ENCODE measurements at regions not wholly inside any gene's neighbourhood (a gene's known extent, or its start where the extent isn't known, plus 50 kb on each side); places are given as distances from the start of the nearest gene placed in this dataset.

DNA sequence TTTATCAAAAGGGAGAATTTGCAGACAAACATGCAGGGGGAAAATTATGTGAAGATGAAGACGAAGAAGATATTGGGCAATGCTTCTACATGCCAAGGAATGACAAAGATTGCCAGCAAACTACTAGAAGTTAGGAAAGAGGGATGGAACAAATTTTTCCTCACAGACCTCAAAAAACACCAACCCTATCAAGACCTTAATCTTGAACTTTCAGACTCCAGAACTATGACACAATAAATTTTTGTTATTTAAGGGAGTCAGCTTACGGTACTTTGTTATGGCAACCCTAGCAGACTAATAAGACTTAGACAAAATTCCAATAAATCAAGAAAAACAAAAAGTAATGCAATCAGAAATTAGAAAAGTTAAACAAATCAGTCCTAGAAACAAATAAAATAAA lies 280.0 kb upstream of the GNAI1 start:
- no peak for DNase-seq (ENCODE audit: low read depth)
- TF ChIP-seq, protein P1, sequence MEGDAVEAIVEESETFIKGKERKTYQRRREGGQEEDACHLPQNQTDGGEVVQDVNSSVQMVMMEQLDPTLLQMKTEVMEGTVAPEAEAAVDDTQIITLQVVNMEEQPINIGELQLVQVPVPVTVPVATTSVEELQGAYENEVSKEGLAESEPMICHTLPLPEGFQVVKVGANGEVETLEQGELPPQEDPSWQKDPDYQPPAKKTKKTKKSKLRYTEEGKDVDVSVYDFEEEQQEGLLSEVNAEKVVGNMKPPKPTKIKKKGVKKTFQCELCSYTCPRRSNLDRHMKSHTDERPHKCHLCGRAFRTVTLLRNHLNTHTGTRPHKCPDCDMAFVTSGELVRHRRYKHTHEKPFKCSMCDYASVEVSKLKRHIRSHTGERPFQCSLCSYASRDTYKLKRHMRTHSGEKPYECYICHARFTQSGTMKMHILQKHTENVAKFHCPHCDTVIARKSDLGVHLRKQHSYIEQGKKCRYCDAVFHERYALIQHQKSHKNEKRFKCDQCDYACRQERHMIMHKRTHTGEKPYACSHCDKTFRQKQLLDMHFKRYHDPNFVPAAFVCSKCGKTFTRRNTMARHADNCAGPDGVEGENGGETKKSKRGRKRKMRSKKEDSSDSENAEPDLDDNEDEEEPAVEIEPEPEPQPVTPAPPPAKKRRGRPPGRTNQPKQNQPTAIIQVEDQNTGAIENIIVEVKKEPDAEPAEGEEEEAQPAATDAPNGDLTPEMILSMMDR (conservative IDR thresholded peaks at IDR 0.05; ENCODE audit: low read depth, low read length): no peak
- no peak overlapping the region for H3K4me3 ChIP-seq (ENCODE audit: low read depth, low read length)

DNA sequence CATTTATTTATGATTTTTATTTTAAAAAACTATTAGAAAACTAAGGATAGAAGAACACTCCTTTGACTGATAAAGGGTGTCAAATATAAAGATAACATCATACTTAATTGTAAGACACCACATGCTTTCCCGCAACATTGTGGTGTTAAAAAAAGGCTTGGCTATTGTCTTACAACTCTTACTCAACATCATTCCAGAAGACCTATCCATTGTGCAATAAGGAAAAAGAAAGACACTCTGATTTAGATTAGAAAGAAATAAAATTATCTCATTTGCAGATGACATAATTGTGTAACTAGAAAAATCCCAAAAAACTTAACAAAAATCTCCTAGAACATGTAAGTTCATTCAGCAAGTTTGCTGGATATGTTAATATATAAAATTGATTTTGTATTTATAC lies 296.7 kb upstream of the GNAI1 start:
- no peak overlapping the region for H3K4me3 ChIP-seq (ENCODE audit: low read depth, low read length)
- no peak for DNase-seq (ENCODE audit: low read depth)
- TF ChIP-seq, protein P1 (conservative IDR thresholded peaks at IDR 0.05; ENCODE audit: low read depth, low read length): no peak

DNA sequence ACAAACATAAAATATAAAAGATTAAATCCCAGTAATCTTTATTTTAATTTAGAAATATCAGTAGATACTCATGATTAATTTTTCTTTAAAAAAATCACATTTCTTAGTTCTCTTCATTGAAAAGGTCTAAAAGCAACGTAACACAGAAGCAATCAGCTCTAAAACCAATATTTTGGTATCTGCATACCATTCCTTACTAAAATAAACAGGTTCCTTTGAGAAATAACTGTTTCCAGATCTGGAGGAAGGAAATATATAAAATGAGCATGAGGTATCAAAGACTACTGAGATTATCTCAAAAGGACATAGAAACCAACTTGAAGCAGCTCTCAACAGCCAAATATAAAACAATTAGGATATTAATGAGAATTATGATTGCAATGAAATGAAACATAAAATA lies 301.0 kb upstream of the GNAI1 start:
- no peak for DNase-seq (ENCODE audit: low read depth)
- no peak overlapping the region for H3K4me3 ChIP-seq (ENCODE audit: low read depth, low read length)
- TF ChIP-seq, protein P1 (conservative IDR thresholded peaks at IDR 0.05; ENCODE audit: low read depth, low read length): no peak

DNA sequence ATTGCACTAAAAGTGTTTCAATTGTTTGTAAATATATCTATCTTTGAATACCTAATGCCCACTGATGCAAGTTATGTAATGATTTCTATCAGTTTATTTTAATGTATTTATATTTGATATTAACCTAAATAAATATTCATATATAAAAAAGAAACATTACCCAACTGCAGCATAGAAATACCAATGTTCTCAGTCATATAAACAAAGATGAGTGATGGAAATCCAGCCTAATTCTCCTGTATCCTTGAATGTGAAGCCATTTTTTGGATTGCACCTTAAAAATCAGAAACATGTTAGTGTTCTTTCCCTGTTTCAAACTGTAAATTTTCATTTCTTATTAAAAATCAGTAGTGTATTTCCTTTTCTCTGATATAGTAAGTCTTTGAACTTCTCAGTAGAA lies 305.8 kb upstream of the GNAI1 start:
- DNase-seq (ENCODE audit: low read depth): no peak
- H3K4me3 ChIP-seq (ENCODE audit: low read depth, low read length): no peak overlapping the region
- TF ChIP-seq, protein P1 (conservative IDR thresholded peaks at IDR 0.05; ENCODE audit: low read depth, low read length): no peak

DNA sequence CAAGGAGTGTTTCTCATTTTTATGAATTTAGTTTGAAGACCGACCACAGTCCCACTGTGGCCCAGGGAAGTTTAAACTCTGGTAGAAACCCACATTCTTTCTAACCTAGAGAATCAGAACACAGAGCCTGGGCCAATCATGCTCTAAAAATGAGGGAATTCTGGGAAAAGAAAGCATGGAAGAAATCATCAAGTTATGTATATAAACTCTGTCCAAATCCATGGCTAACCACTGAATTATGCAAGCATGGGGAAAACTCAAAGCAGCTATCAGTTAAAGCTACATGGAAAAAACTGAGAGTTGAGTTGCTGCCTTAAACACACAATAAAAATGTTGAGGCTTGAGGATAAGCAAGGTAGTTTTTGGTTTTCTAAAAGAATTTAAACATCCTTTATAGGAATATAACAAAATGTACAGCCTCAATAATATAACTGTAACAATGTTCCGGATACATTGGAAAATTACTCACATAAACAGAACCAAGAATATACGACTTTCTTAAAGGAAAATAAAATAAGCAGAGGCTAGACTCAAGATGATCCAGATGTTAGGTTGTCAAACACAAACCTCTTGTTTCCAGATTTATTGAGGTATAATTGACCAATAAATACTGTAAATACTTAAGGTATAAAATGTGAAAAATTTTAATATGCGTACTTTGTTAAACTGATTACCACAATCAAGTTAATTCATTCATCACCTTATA lies 311.2 kb upstream of the GNAI1 start:
- no peak for DNase-seq (ENCODE audit: low read depth)
- TF ChIP-seq, protein P1 (conservative IDR thresholded peaks at IDR 0.05; ENCODE audit: low read depth, low read length): no peak
- no peak overlapping the region for H3K4me3 ChIP-seq (ENCODE audit: low read depth, low read length)

DNA sequence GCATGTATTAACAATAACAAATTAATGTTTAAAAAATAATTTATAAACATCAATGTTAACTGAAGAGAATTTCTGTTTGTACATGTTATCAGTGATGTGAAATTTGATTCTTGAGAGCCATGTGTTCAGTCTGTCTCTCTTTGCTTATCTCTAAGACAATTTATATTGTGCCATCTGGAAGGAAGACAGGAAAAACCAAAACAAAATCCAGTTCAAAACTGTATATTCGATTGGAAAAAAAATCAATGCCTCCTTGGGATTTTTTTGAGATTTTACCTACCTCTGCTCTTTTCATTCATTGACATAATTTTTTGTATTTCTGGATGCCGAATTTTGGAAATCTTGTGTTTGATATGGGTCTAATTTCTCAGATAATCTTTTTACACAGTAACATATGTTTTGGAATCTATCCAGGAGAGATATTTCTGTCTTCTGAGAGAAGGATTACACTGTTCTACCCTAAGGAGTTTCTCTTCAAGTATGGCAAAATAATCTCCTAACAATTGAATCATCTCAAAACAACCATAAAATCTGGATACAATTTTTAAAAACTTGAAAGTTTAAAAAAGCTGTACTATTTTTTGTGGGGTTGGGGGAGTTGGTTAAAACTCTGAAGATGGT lies 311.9 kb upstream of the GNAI1 start:
- no peak for DNase-seq (ENCODE audit: low read depth)
- TF ChIP-seq, protein P1 (conservative IDR thresholded peaks at IDR 0.05; ENCODE audit: low read depth, low read length): no peak
- H3K4me3 ChIP-seq (ENCODE audit: low read depth, low read length): no peak overlapping the region

DNA sequence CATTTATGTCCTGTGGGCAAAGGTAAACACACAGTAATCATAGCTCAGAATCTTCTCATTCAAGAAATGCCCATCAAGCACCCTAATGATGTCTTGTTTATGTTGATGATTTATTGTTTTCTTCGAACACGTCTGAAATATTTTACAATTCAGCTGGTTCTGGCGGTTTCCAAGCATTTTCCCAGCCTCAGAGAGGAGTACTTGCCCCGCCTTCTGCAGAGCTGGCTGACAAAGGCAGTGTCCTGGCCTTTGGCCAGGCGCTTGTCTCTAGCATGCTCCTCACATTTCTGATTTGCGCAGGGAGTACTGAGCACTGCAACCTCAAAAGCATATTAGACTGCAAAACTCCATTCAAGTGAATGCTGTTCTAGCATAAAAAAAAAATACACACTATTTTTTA lies 314.2 kb upstream of the GNAI1 start:
- DNase-seq (ENCODE audit: low read depth): no peak
- TF ChIP-seq, protein P1 (conservative IDR thresholded peaks at IDR 0.05; ENCODE audit: low read depth, low read length): no peak
- no peak overlapping the region for H3K4me3 ChIP-seq (ENCODE audit: low read depth, low read length)
